SK-N-SH (cell line): ENCODE measurements at regions not wholly inside any gene's neighbourhood (a gene's known extent, or its start where the extent isn't known, plus 50 kb on each side); places are given as distances from the start of the nearest gene placed in this dataset.

ENCODE experiments used
- CTCF ChIA-PET: fragments of 300-600, 350-600 bp; formaldehyde crosslinking; extraction: SDS; loops from one replicate; lab custom pipeline; 2021; lab: Yijun Ruan, JAX
- POLR2A ChIA-PET: fragments of 350-600 bp; sonication (Branson Sonifier 250); formaldehyde crosslinking; extraction: SDS; loops from one replicate; lab custom pipeline; 2020; ENCODE audit warnings: antibody characterized with exemption, inconsistent platforms; lab: Yijun Ruan, JAX
- DNase-seq: peaks from one replicate; pipeline ENCODE4 v3.0.0; 2012
- H2AFZ ChIP-seq: fragments of 200-600 bp; sonication (generic); 2 replicates; pipeline ENCODE4 v1.8.1; 2016; ENCODE audit warnings: antibody characterized with exemption, mild to moderate bottlenecking, low read depth
- H3F3A ChIP-seq: fragments of 200-600 bp; sonication (generic); replicated peaks from 2 replicates; pipeline ENCODE3; 2016; ENCODE audit warnings: antibody characterized with exemption, mild to moderate bottlenecking; ENCODE audit not compliant: insufficient read depth
- H3K27ac ChIP-seq, 2 experiments: fragments of 200-500 bp in 1 of 2; fragments of 200-600 bp in 1 of 2; sonication (Bioruptor generic) in 1 of 2; sonication (generic), shearing (Covaris generic) in 1 of 2; 2 replicates each; pipeline versions ENCODE4 v1.5.1 to v1.6.1; 2014 to 2016; ENCODE audit warnings: low read depth in 2 of 2, inconsistent platforms in 1 of 2, low read length in 1 of 2, mild to moderate bottlenecking in 1 of 2, mixed read lengths in 1 of 2
- H3K27me3 ChIP-seq: fragments of 200-600 bp; sonication (generic), shearing (Covaris generic); 2 replicates; pipeline ENCODE4 v1.6.1; 2016; ENCODE audit warnings: mixed run types; ENCODE audit not compliant: insufficient read depth
- H3K36me3 ChIP-seq, 2 experiments: fragments of 200-500 bp in 1 of 2; fragments of 200-600 bp in 1 of 2; sonication (Bioruptor generic) in 1 of 2; sonication (generic) in 1 of 2; replicated peaks in 1 of 2; 2 replicates each; pipeline versions ENCODE3 to v1.5.1; 2014 to 2016; ENCODE audit warnings: low read length in 1 of 2, mild to moderate bottlenecking in 1 of 2; ENCODE audit not compliant: insufficient read depth in 2 of 2, control insufficient read depth in 1 of 2
- H3K4me1 ChIP-seq, 2 experiments: fragments of 200-500 bp in 1 of 2; fragments of 200-600 bp in 1 of 2; sonication (Bioruptor generic) in 1 of 2; sonication (generic), shearing (Covaris generic) in 1 of 2; 2 replicates each; pipeline versions ENCODE4 v1.5.1 to v1.6.1; 2014 to 2016; ENCODE audit warnings: low read depth in 1 of 2, low read length in 1 of 2, mixed run types in 1 of 2; ENCODE audit not compliant: insufficient read depth in 2 of 2, control insufficient read depth in 1 of 2
- H3K4me2 ChIP-seq: fragments of 200-600 bp; sonication (generic), shearing (Covaris generic); 2 replicates; pipeline ENCODE4 v1.6.1; 2017; ENCODE audit warnings: mixed run types
- H3K4me3 ChIP-seq, 2 experiments: fragments of 200-500 bp in 1 of 2; fragments of 200-600 bp in 1 of 2; sonication (Bioruptor generic) in 1 of 2; sonication (generic), shearing (Covaris generic) in 1 of 2; 2 replicates each; pipeline versions ENCODE4 v1.5.1 to v1.8.1; 2014 to 2016; ENCODE audit warnings: low read depth in 2 of 2, inconsistent platforms in 1 of 2, low read length in 1 of 2, mild to moderate bottlenecking in 1 of 2, mixed read lengths in 1 of 2, moderate library complexity in 1 of 2
- H3K79me2 ChIP-seq: fragments of 200-600 bp; sonication (generic); 2 replicates; pipeline ENCODE4 v1.8.1; 2017; ENCODE audit warnings: mild to moderate bottlenecking; ENCODE audit not compliant: insufficient read depth
- H3K9ac ChIP-seq: fragments of 200-600 bp; sonication (generic); 2 replicates; pipeline ENCODE4 v1.6.1; 2017; ENCODE audit warnings: mixed run types
- H3K9me2 ChIP-seq: fragments of 200-600 bp; sonication (generic); 2 replicates; pipeline ENCODE4 v1.6.1; 2017; ENCODE audit warnings: mixed run types
- H3K9me3 ChIP-seq: fragments of 200-600 bp; sonication (generic); 2 replicates; pipeline ENCODE4 v1.6.1; 2017; ENCODE audit warnings: mixed run types, mild to moderate bottlenecking, moderate library complexity
- H4K20me1 ChIP-seq: fragments of 200-600 bp; sonication (generic); 2 replicates; pipeline ENCODE4 v1.6.1; 2017; ENCODE audit warnings: mild to moderate bottlenecking, mixed run types; ENCODE audit not compliant: insufficient read depth
- CHD2 ChIP-seq: fragments of 150-350 bp; IDR thresholded peaks from 2 replicates; pipeline ENCODE4 v1.6.1; 2018; ENCODE audit warnings: low read length; ENCODE audit not compliant: partially characterized antibody
- ELF1 ChIP-seq: IDR thresholded peaks from 2 replicates; pipeline ENCODE4 v1.4.0; 2012
- FOSL2 ChIP-seq: IDR thresholded peaks from 2 replicates; pipeline ENCODE4 v1.4.0; 2012; ENCODE audit warnings: low read depth, mild to moderate bottlenecking, moderate library complexity, borderline replicate concordance
- FOXJ3 ChIP-seq: sonication (generic); formaldehyde crosslinking; IDR thresholded peaks from 2 replicates; pipeline ENCODE4 v1.5.1; 2020; ENCODE audit warnings: mild to moderate bottlenecking, missing genetic modification reagents
- FOXM1 ChIP-seq: IDR thresholded peaks from 2 replicates; pipeline ENCODE4 v1.4.0; 2012; ENCODE audit warnings: low read depth, mild to moderate bottlenecking
- GABPA ChIP-seq: IDR thresholded peaks from 2 replicates; pipeline ENCODE4 v1.4.0; 2012; ENCODE audit warnings: low read depth, mild to moderate bottlenecking
- GATA2 ChIP-seq: sonication (generic); formaldehyde crosslinking; IDR thresholded peaks from 2 replicates; pipeline ENCODE4 v1.5.0; 2020; ENCODE audit warnings: mild to moderate bottlenecking, missing genetic modification reagents
- JUND ChIP-seq: IDR thresholded peaks from 2 replicates; pipeline ENCODE4 v1.4.0; 2012
- MXI1 ChIP-seq: IDR thresholded peaks from 2 replicates; pipeline ENCODE4 v1.6.1; 2012; ENCODE audit warnings: mild to moderate bottlenecking, low read depth, low read length, improper control_type of control experiment
- NRF1 ChIP-seq: IDR thresholded peaks from 2 replicates; pipeline ENCODE4 v1.6.1; 2012; ENCODE audit warnings: low read depth, mild to moderate bottlenecking, low read length
- PBX3 ChIP-seq: IDR thresholded peaks from 2 replicates; pipeline ENCODE4; 2012
- POLR2AphosphoS5 ChIP-seq: IDR thresholded peaks from 2 replicates; pipeline ENCODE4 v1.6.1; 2012; ENCODE audit warnings: low read depth, low read length
- RAD21 ChIP-seq: IDR thresholded peaks from 2 replicates; pipeline ENCODE4 v1.6.1; 2012; ENCODE audit warnings: mild to moderate bottlenecking, low read length
- USF1 ChIP-seq: IDR thresholded peaks from 2 replicates; pipeline ENCODE4 v1.4.0; 2012; ENCODE audit warnings: low read depth, borderline replicate concordance
- USF2 ChIP-seq: fragments of 150-350 bp; IDR thresholded peaks from 2 replicates; pipeline ENCODE4 v1.6.1; 2017; ENCODE audit warnings: antibody characterized with exemption, low read length, low read depth, borderline replicate concordance
- ZBTB33 ChIP-seq: IDR thresholded peaks from 2 replicates; pipeline ENCODE4 v1.4.0; 2012; ENCODE audit warnings: low read depth, borderline replicate concordance
- WGBS: methylation state at CpG from one replicate; pipeline ENCODE4 v1.1.6; 2017; ENCODE audit warnings: low lambda C conversion rate; 5-methylcytosine and 5-hydroxymethylcytosine counted together

GRCh38 chr5:13029211-13029610 lies 915.3 kb downstream of the DNAH5 start:
- ChIA-PET POLR2A (no interaction called here), CTCF (no interaction called here)
- Histone ChIP-seq H3F3A (no peaks in the 10 kb centered on the region), H3K4me1 (no peaks in the 10 kb centered on the region), H3K79me2 (no peaks in the 10 kb centered on the region), H3K9ac (no peak overlapping the region), H3K9me3 (no peaks in the 10 kb centered on the region), H3K27me3 (no peaks in the 10 kb centered on the region), H2AFZ (no peak overlapping the region), H4K20me1 (no peaks in the 10 kb centered on the region), H3K4me2 (no peak overlapping the region), H3K9me2 (no peaks in the 10 kb centered on the region), H3K36me3 (no peaks in the 10 kb centered on the region), H3K4me3 (no peak overlapping the region), H3K27ac (no peak overlapping the region)
- 0% methylated on average over 1 of the region's 1 CpG for WGBS
- TF ChIP-seq FOXM1 (no peak), USF1 (no peak), FOXJ3 (no peak), USF2 (no peak), ELF1 (no peak), RAD21 (no peak), CHD2 (no peak), GABPA (no peak), GATA2 (CRISPR knock-in tag) (no peak), FOSL2 (no peak), POLR2AphosphoS5 (no peak), NRF1 (no peak)
- DNase-seq, result no peak

- CTCF ChIA-PET, result no interaction called here
- H3K4me2 ChIP-seq, result no peak overlapping the region
- no peak for DNase-seq
- no peaks in the 10 kb centered on the region for H3K27me3 ChIP-seq
- no peak overlapping the region for H3K27ac ChIP-seq
- no peak overlapping the region for H2AFZ ChIP-seq
- H3K9me3 ChIP-seq, result no peaks in the 10 kb centered on the region
- H3F3A ChIP-seq, result no peaks in the 10 kb centered on the region
- no peaks in the 10 kb centered on the region for H3K36me3 ChIP-seq
- TF ChIP-seq GABPA, result no peak
- no peak for TF ChIP-seq PBX3
- no peak for TF ChIP-seq ZBTB33
- TF ChIP-seq JUND, result no peak
- no peak for TF ChIP-seq MXI1
- TF ChIP-seq USF2, result no peak
- TF ChIP-seq GATA2 (CRISPR knock-in tag), result no peak
- H3K79me2 ChIP-seq, result no peaks in the 10 kb centered on the region
- H4K20me1 ChIP-seq, result no peaks in the 10 kb centered on the region
- no peak overlapping the region for H3K4me3 ChIP-seq
- no peak overlapping the region for H3K9ac ChIP-seq
- H3K4me1 ChIP-seq, result no peaks in the 10 kb centered on the region
- 3% methylated on average over 4 of the region's 4 CpGs for WGBS
- POLR2A ChIA-PET, result no interaction called here
- H3K9me2 ChIP-seq, result no peaks in the 10 kb centered on the region
Observed at GRCh38 chr5:13027874-13028273, 916.6 kb downstream of the DNAH5 start.
